ENCODE measurements at regions not wholly inside any gene's neighbourhood (a gene's known extent, or its start where the extent isn't known, plus 50 kb on each side); places are given as distances from the start of the nearest gene placed in this dataset.

DNA sequence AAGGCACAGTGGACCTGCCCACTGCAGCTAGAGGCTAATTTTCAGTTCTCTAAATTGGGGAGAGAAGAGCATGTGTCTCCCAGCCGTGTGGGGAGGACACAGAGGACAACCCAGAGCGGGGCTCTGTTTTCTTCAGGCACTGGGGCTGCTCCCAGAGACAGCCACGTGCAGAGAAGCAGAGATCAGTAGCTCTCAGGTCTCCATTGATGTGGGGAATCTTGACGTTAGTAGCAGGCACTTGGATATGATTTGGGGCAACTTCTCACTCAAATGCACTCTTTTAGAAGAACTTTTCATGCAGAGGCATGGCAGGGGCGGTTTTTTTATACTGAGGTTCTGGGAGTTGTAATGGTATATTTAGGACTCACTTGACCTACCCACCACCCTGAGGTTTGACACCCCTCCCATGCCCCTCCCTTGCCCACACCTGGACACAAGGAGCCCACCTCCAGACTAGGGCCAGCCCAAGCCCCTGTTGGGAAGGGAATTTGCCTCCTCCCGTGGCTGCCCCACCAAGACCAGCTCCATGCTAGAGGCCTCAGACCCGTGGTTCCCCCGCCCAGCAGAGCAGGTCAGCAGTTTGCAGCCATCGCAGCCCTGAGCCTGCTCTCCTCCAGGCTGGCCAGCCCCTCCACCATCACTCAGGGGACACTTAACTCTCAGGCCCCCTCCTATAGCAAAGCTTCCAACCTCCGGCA, 94.2 kb upstream of the RTL6 start:
- H3K4me3 ChIP-seq (ENCODE audit: low read length in 2 of 2), result no peak overlapping the region
- H3K27ac ChIP-seq (ENCODE audit: low read length), result no peak overlapping the region
- H3K27me3 ChIP-seq (ENCODE audit: control insufficient read depth in 1 of 2, insufficient read depth in 2 of 2, low read length in 2 of 2), result peaks cover 4 to 13% of the 10 kb centered on the region in 2 donors
- H3K4me1 ChIP-seq (ENCODE audit: control insufficient read depth, insufficient read depth, low read length), result no peaks in the 10 kb centered on the region
- H3K36me3 ChIP-seq (ENCODE audit: control insufficient read depth in 2 of 2, insufficient read depth in 2 of 2, low read length in 2 of 2), result no peaks in the 10 kb centered on the region
- peaks cover 0 to 4% of the 10 kb centered on the region in 2 donors for H3K9me3 ChIP-seq (ENCODE audit: control insufficient read depth in 2 of 2, low read length in 2 of 2)
- no peak overlapping the region for H3K9ac ChIP-seq (ENCODE audit: low read length in 2 of 2)

- H3K27ac ChIP-seq (ENCODE audit: low read length), result no peak overlapping the region
- no peak overlapping the region for H3K9ac ChIP-seq (ENCODE audit: low read length in 2 of 2)
- no peak overlapping the region for H3K4me3 ChIP-seq (ENCODE audit: low read length in 2 of 2)
- H3K36me3 ChIP-seq (ENCODE audit: control insufficient read depth in 2 of 2, insufficient read depth in 2 of 2, low read length in 2 of 2), result no peaks in the 10 kb centered on the region
- no peaks in the 10 kb centered on the region for H3K4me1 ChIP-seq (ENCODE audit: control insufficient read depth, insufficient read depth, low read length)
- H3K27me3 ChIP-seq (ENCODE audit: control insufficient read depth in 1 of 2, insufficient read depth in 2 of 2, low read length in 2 of 2), result peaks cover 5 to 15% of the 10 kb centered on the region in 2 donors
- peaks cover 0 to 4% of the 10 kb centered on the region in 2 donors for H3K9me3 ChIP-seq (ENCODE audit: control insufficient read depth in 2 of 2, low read length in 2 of 2)
These were observed 93.2 kb upstream of the RTL6 start for GRCh38 chr22:44591146-44591790.

- H3K27ac ChIP-seq (ENCODE audit: low read length), result no peak overlapping the region
- no peak overlapping the region for H3K4me3 ChIP-seq (ENCODE audit: low read length in 2 of 2)
- H3K9ac ChIP-seq (ENCODE audit: low read length in 2 of 2), result no peak overlapping the region
- H3K9me3 ChIP-seq (ENCODE audit: control insufficient read depth in 2 of 2, low read length in 2 of 2), result peaks cover 0 to 4% of the 10 kb centered on the region in 2 donors
- no peaks in the 10 kb centered on the region for H3K36me3 ChIP-seq (ENCODE audit: control insufficient read depth in 2 of 2, insufficient read depth in 2 of 2, low read length in 2 of 2)
- peaks cover 10 to 19% of the 10 kb centered on the region in 2 donors for H3K27me3 ChIP-seq (ENCODE audit: control insufficient read depth in 1 of 2, insufficient read depth in 2 of 2, low read length in 2 of 2)
- no peaks in the 10 kb centered on the region for H3K4me1 ChIP-seq (ENCODE audit: control insufficient read depth, insufficient read depth, low read length)
These were observed 92.3 kb upstream of the RTL6 start for GRCh38 chr22:44590291-44590690.

- Histone ChIP-seq H3K4me3 (ENCODE audit: low read length in 2 of 2) (no peak overlapping the region), H3K4me1 (ENCODE audit: control insufficient read depth, insufficient read depth, low read length) (no peaks in the 10 kb centered on the region), H3K27ac (ENCODE audit: low read length) (no peak overlapping the region), H3K9ac (ENCODE audit: low read length in 2 of 2) (no peak overlapping the region), H3K36me3 (ENCODE audit: control insufficient read depth in 2 of 2, insufficient read depth in 2 of 2, low read length in 2 of 2) (no peaks in the 10 kb centered on the region), H3K27me3 (ENCODE audit: control insufficient read depth in 1 of 2, insufficient read depth in 2 of 2, low read length in 2 of 2) (peaks cover 10 to 15% of the 10 kb centered on the region in 2 donors), H3K9me3 (ENCODE audit: control insufficient read depth in 2 of 2, low read length in 2 of 2) (peaks cover 0 to 4% of the 10 kb centered on the region in 2 donors)
These were observed 91.8 kb upstream of the RTL6 start for GRCh38 chr22:44589831-44590230.

DNA sequence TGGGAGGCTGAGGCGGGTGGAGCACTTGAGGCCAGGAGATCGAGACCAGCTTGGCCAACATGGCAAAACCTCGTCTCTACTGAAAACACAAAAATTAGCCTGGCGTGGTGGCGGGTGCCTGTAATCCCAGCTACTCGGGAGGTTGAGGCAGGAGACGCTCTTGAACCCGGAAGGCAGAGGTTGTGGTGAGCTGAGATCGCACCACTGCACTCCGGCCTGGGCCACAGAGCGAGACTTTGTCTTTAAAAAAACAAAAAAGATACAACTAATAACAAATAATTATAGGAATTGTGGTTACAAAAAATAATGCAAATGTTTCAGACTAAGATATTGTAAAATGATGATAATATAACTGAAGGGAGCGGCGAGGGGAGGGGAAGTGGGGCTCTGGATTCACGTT, 90.3 kb upstream of the RTL6 start:
- Histone ChIP-seq H3K4me1 (ENCODE audit: control insufficient read depth, insufficient read depth, low read length) (no peaks in the 10 kb centered on the region), H3K9me3 (ENCODE audit: control insufficient read depth in 2 of 2, low read length in 2 of 2) (peaks cover 0 to 4% of the 10 kb centered on the region in 2 donors), H3K27me3 (ENCODE audit: control insufficient read depth in 1 of 2, insufficient read depth in 2 of 2, low read length in 2 of 2) (peaks cover 10 to 15% of the 10 kb centered on the region in 2 donors), H3K9ac (ENCODE audit: low read length in 2 of 2) (no peak overlapping the region), H3K27ac (ENCODE audit: low read length) (no peak overlapping the region), H3K4me3 (ENCODE audit: low read length in 2 of 2) (no peak overlapping the region), H3K36me3 (ENCODE audit: control insufficient read depth in 2 of 2, insufficient read depth in 2 of 2, low read length in 2 of 2) (no peaks in the 10 kb centered on the region)

GRCh38 chr22:44587737-44588310, 89.8 kb upstream of the RTL6 start:
- H3K9ac ChIP-seq (ENCODE audit: low read length in 2 of 2), result no peak overlapping the region
- H3K36me3 ChIP-seq (ENCODE audit: control insufficient read depth in 2 of 2, insufficient read depth in 2 of 2, low read length in 2 of 2), result no peaks in the 10 kb centered on the region
- peaks cover 10 to 13% of the 10 kb centered on the region in 2 donors for H3K27me3 ChIP-seq (ENCODE audit: control insufficient read depth in 1 of 2, insufficient read depth in 2 of 2, low read length in 2 of 2)
- H3K27ac ChIP-seq (ENCODE audit: low read length), result no peak overlapping the region
- peaks cover 0 to 4% of the 10 kb centered on the region in 2 donors for H3K9me3 ChIP-seq (ENCODE audit: control insufficient read depth in 2 of 2, low read length in 2 of 2)
- no peaks in the 10 kb centered on the region for H3K4me1 ChIP-seq (ENCODE audit: control insufficient read depth, insufficient read depth, low read length)
- no peak overlapping the region for H3K4me3 ChIP-seq (ENCODE audit: low read length in 2 of 2)

DNA sequence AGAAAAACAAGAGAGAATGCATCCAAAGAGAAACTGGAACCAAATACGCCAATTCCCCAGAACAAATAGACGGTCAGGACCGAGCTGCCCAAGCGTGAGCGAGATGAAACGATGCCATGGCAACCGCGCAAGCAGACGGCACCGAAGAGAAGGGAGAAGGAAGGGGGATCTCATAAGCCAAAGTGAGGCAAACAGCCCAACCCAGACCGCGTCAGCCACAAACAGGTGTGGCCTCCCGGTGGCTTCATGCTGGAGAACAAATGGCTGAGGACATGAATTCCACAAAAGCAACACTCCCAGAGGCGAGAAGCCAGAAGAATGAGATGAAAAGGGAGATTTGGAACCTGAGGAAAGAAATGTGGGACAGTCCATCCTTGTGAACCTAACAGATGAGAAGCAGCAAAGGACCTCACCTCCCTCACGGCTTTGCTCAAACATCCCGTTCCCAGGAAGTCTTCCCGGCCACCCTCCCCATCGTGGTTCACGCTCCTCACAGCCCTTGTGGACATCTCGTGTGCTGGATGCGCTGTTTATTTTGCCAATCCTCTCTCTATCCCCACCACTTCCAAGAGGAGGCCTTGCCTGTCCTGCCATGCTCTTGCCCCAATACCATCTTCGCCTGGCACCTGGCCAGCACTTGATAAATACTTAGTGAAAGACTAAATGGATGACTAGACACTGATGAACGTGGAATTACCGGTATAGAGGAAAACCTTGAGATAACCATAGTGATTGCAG, 89.1 kb upstream of the RTL6 start:
- H3K27ac ChIP-seq (ENCODE audit: low read length), result no peak overlapping the region
- no peak overlapping the region for H3K4me3 ChIP-seq (ENCODE audit: low read length in 2 of 2)
- no peaks in the 10 kb centered on the region for H3K4me1 ChIP-seq (ENCODE audit: control insufficient read depth, insufficient read depth, low read length)
- peaks cover 10 to 13% of the 10 kb centered on the region in 2 donors for H3K27me3 ChIP-seq (ENCODE audit: control insufficient read depth in 1 of 2, insufficient read depth in 2 of 2, low read length in 2 of 2)
- H3K36me3 ChIP-seq (ENCODE audit: control insufficient read depth in 2 of 2, insufficient read depth in 2 of 2, low read length in 2 of 2), result no peaks in the 10 kb centered on the region
- H3K9ac ChIP-seq (ENCODE audit: low read length in 2 of 2), result no peak overlapping the region
- H3K9me3 ChIP-seq (ENCODE audit: control insufficient read depth in 2 of 2, low read length in 2 of 2), result peaks cover 0 to 4% of the 10 kb centered on the region in 2 donors

GRCh38 chr22:44586351-44586990, 88.4 kb upstream of the RTL6 start:
- peaks cover 10 to 11% of the 10 kb centered on the region in 2 donors for H3K27me3 ChIP-seq (ENCODE audit: control insufficient read depth in 1 of 2, insufficient read depth in 2 of 2, low read length in 2 of 2)
- H3K4me1 ChIP-seq (ENCODE audit: control insufficient read depth, insufficient read depth, low read length), result no peaks in the 10 kb centered on the region
- no peak overlapping the region for H3K27ac ChIP-seq (ENCODE audit: low read length)

DNA sequence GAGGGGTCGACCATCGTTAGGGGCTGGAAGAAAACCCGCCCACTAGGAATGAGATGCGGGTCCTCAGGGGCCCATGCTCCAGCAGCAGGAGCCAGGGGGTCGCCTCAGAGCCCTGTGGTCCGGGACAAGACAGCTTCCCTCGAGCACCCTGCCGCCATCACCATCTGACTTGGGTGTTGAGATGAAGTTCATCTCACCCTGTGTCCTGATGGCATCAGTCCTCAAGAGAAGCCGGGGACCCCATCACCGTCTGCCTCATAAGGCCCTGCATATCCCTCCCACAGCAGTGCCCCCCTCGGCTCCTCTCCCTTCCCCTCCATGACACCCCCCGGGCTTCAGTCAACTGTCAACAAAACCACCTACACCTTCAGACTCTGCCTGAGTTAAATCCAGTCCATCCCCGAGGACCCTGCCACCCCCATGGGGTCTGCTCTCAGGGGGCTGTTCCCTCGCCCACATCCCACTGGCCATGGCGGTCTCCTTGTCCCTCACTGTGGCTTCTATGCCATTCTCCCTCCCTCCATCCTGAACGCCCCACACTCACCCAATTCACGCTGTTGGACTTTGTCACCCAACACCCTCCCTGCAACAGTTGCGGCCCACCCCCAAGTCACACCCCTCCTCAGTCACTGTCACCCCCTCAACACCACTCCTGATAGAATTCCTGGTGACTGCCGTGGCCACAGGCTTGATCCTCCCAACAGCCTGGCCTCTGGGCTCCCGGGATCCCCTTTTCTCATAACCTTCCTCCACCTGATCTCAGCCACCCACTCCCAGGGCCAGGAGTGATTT, 87.7 kb upstream of the RTL6 start:
- Histone ChIP-seq H3K9me3 (ENCODE audit: control insufficient read depth in 2 of 2, low read length in 2 of 2) (peaks cover 0 to 4% of the 10 kb centered on the region in 2 donors), H3K36me3 (ENCODE audit: control insufficient read depth in 2 of 2, insufficient read depth in 2 of 2, low read length in 2 of 2) (no peaks in the 10 kb centered on the region), H3K4me3 (ENCODE audit: low read length in 2 of 2) (no peak overlapping the region), H3K27me3 (ENCODE audit: control insufficient read depth in 1 of 2, insufficient read depth in 2 of 2, low read length in 2 of 2) (peaks cover 7 to 11% of the 10 kb centered on the region in 2 donors), H3K9ac (ENCODE audit: low read length in 2 of 2) (no peak overlapping the region), H3K27ac (ENCODE audit: low read length) (no peak overlapping the region), H3K4me1 (ENCODE audit: control insufficient read depth, insufficient read depth, low read length) (no peaks in the 10 kb centered on the region)

More at GRCh38 chr22:44586351-44586990, 88.4 kb upstream of the RTL6 start:
- no peaks in the 10 kb centered on the region for H3K36me3 ChIP-seq (ENCODE audit: control insufficient read depth in 2 of 2, insufficient read depth in 2 of 2, low read length in 2 of 2)
- H3K4me3 ChIP-seq (ENCODE audit: low read length in 2 of 2), result no peak overlapping the region
- peaks cover 0 to 4% of the 10 kb centered on the region in 2 donors for H3K9me3 ChIP-seq (ENCODE audit: control insufficient read depth in 2 of 2, low read length in 2 of 2)
- H3K9ac ChIP-seq (ENCODE audit: low read length in 2 of 2), result no peak overlapping the region
